ENCODE measurements at regions not wholly inside any gene's neighbourhood (a gene's known extent, or its start where the extent isn't known, plus 50 kb on each side); places are given as distances from the start of the nearest gene placed in this dataset.

DNA sequence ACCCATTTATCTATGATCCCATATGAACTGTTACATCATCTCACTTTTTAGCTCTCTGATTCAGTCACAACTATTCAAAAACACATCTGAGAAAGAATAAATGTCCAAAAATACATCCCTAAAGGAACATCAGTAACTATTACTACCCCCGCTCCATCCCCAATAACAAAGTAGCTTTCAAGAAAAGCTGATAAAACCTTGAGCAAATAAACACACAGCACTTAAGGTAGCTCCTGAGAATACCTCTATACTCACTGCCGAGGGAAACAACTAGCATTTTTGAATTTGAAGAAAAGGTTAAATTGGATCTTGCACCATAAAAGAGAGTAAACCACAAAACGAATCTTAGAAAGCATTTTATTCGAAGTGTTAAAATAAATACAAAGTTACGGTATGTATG lies 63.4 kb downstream of the PMAIP1 start:
- no peak for DNase-seq (ENCODE audit: low spot score)

DNA sequence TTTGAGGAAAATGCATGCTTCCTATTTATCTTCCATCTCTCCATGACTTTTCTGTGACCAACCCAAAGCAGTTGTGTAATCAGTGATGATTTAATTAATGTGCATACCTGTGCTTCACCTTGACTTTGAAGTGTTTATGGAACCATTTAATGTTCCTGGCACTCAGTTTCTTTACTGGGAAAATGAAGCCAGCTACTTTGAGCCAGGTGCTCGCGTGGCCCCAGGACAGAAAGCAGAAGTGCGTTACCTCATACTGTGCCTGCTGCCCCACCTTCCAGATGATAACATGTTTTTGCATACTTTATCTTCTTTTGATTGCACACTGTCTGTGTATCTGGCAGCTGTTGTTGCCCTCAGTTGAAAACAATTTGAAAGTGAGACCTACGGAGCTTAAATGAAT lies 61.3 kb downstream of the PMAIP1 start:
- DNase-seq (ENCODE audit: low spot score) = no peak

DNA sequence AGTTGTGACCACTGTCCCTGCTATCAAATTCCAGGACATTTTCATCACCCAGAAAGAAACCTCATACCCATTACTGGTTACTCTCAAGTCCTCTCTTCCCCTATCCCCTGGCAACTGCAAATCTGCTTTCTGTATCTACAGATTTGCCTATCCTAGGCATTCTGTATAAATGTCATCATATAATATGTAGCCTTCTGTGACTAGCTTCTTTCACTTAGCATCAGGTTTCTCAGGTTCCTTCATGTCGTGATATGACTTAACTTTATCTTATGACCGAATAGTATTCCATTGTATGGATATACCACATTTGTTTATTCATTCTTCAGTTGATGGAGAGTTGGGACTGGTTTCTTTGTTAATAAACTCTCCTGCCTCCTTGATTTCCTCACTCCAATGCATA lies 60.5 kb downstream of the PMAIP1 start:
- DNase-seq (ENCODE audit: low spot score) = no peak

- DNase-seq (ENCODE audit: low spot score) = no peak
Observed at GRCh38 chr18:59959606-59960005, 59.8 kb downstream of the PMAIP1 start.

- no peak for DNase-seq (ENCODE audit: low spot score)
Observed at GRCh38 chr18:59959073-59959472, 59.3 kb downstream of the PMAIP1 start.

DNA sequence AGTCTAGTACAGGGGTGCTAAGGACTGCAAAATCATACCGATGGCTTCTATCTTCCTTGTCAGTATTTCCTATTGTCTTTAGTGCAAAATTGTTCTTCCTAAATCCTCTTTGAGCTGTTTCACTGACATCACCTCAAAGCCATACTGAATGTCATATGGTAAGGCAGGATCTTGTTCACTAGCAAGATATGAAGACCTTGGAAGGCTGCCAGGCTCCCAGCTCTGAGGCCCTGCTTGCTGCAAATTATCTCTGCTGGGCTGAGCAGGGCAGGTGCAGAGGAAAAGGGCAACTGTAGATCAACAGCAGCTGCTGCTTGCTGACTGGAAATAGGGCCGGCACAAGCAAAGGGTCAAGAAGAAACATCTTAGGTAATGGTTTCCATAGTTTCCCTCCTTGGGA lies 58.2 kb downstream of the PMAIP1 start:
- DNase-seq (ENCODE audit: low spot score) = no peak

- DNase-seq (ENCODE audit: low spot score) = no peak
Observed at GRCh38 chr18:59954755-59955156, 55.0 kb downstream of the PMAIP1 start.

GRCh38 chr18:59954241-59954640 lies 54.4 kb downstream of the PMAIP1 start:
- DNase-seq (ENCODE audit: low spot score) = no peak
